IMR-90 (cell line): ENCODE measurements at regions not wholly inside any gene's neighbourhood (a gene's known extent, or its start where the extent isn't known, plus 50 kb on each side); places are given as distances from the start of the nearest gene placed in this dataset.
"Not testable (repeated sequence)": the region's sequence is repeated elsewhere in the genome, so short reads cannot be mapped to it uniquely, and the experiment has no call there.

Experiments
- ATAC-seq: fragments of 200-7000 bp; cut with Tn5 transposase; 2 replicates; pipeline ENCODE4 v1.9.1; 2020; ENCODE audit warnings: low read depth, mild to moderate bottlenecking, moderate library complexity
- BruUV-seq: library from RNA; stranded (reverse); fragments of 400-500 nt; replicated peaks from 2 replicates; lab custom pipeline; 2021; lab: Mats Ljungman, UMichigan
- CTCF ChIA-PET: fragments of 300-600 bp; formaldehyde crosslinking; extraction: SDS; loops from one replicate; lab custom pipeline; 2021; ENCODE audit warnings: antibody characterized with exemption; lab: Yijun Ruan, JAX
- POLR2A ChIA-PET: fragments of 300-600 bp; sonication (Branson Sonifier 250); formaldehyde crosslinking; loops from one replicate; lab custom pipeline; 2022; ENCODE audit warnings: antibody characterized with exemption; ENCODE audit not compliant: unreplicated experiment; lab: Charles Lee
- DNase-seq: peaks from one replicate; pipeline ENCODE4 v3.0.0; 2013
- H2AFZ ChIP-seq: replicated peaks from 2 replicates; pipeline ENCODE3; 2013; ENCODE audit warnings: low read length, mild to moderate bottlenecking; ENCODE audit not compliant: poor library complexity
- H2AK5ac ChIP-seq: 2 replicates; pipeline ENCODE4 v1.6.1; 2013; ENCODE audit warnings: low read depth, low read length, inconsistent platforms
- H2AK9ac ChIP-seq: replicated peaks from 2 replicates; pipeline ENCODE3; 2013; ENCODE audit warnings: mild to moderate bottlenecking, low read depth, low read length, moderate library complexity; ENCODE audit not compliant: poor library complexity
- H2BK120ac ChIP-seq: 2 replicates; pipeline ENCODE4 v1.6.1; 2013; ENCODE audit warnings: low read depth, low read length, inconsistent platforms
- H2BK15ac ChIP-seq: 3 replicates; pipeline ENCODE4 v1.6.1; 2013; ENCODE audit warnings: low read depth, low read length, inconsistent platforms
- H2BK20ac ChIP-seq: 2 replicates; pipeline ENCODE4 v1.6.1; 2013; ENCODE audit warnings: low read depth, mild to moderate bottlenecking, inconsistent platforms, low read length, moderate library complexity
- H2BK5ac ChIP-seq: 2 replicates; pipeline ENCODE4 v1.6.1; 2013; ENCODE audit warnings: mild to moderate bottlenecking, low read depth, low read length, inconsistent platforms; ENCODE audit not compliant: poor library complexity, severe bottlenecking
- H3K14ac ChIP-seq: replicated peaks from 2 replicates; pipeline ENCODE4 v1.6.1; 2013; ENCODE audit warnings: low read depth, low read length, inconsistent platforms
- H3K18ac ChIP-seq: 2 replicates; pipeline ENCODE4 v1.6.1; 2013; ENCODE audit warnings: low read depth, low read length, control low read depth
- H3K23ac ChIP-seq: 2 replicates; pipeline ENCODE4 v1.6.1; 2013; ENCODE audit warnings: low read depth, low read length, inconsistent platforms
- H3K27ac ChIP-seq: 2 replicates; pipeline ENCODE4 v1.5.1; 2013; ENCODE audit warnings: mild to moderate bottlenecking, control low read depth, low read length; ENCODE audit not compliant: insufficient read depth
- H3K27me3 ChIP-seq: 2 replicates; pipeline ENCODE4 v1.6.1; 2013; ENCODE audit warnings: low read length; ENCODE audit not compliant: control insufficient read depth, insufficient read depth
- H3K36me3 ChIP-seq: 2 replicates; pipeline ENCODE4 v1.6.1; 2013; ENCODE audit warnings: low read length, mixed read lengths; ENCODE audit not compliant: control insufficient read depth, insufficient read depth
- H3K4ac ChIP-seq: 2 replicates; pipeline ENCODE4 v1.6.1; 2013; ENCODE audit warnings: low read depth, low read length, inconsistent platforms
- H3K4me1 ChIP-seq: 2 replicates; pipeline ENCODE4 v1.6.1; 2013; ENCODE audit warnings: low read length, mixed read lengths; ENCODE audit not compliant: control insufficient read depth, insufficient read depth
- H3K4me2 ChIP-seq: 2 replicates; pipeline ENCODE4 v1.6.1; 2013; ENCODE audit warnings: low read depth, mild to moderate bottlenecking, control low read depth, low read length, moderate library complexity
- H3K4me3 ChIP-seq: 2 replicates; pipeline ENCODE4 v1.5.1; 2013; ENCODE audit warnings: low read depth, mild to moderate bottlenecking, control low read depth, low read length, moderate library complexity; ENCODE audit not compliant: insufficient read depth
- H3K56ac ChIP-seq: 2 replicates; pipeline ENCODE4 v1.6.1; 2013; ENCODE audit warnings: low read length, inconsistent platforms; ENCODE audit not compliant: insufficient read depth; ENCODE audit errors: extremely low read depth
- H3K79me1 ChIP-seq, 2 experiments: 2 replicates each; pipeline ENCODE4 v1.6.1; 2013; ENCODE audit warnings: low read length in 2 of 2, inconsistent platforms in 1 of 2, low read depth in 1 of 2
- H3K9ac ChIP-seq: 2 replicates; pipeline ENCODE4 v1.6.1; 2013; ENCODE audit warnings: low read depth, low read length, control low read depth
- H3K9me1 ChIP-seq: 2 replicates; pipeline ENCODE4 v1.6.1; 2013; ENCODE audit warnings: low read length, inconsistent platforms; ENCODE audit not compliant: insufficient read depth
- H3K9me3 ChIP-seq: 2 replicates; pipeline ENCODE4 v1.6.1; 2013; ENCODE audit warnings: low read length; ENCODE audit not compliant: control insufficient read depth, insufficient read depth
- H4K20me1 ChIP-seq: 2 replicates; pipeline ENCODE4 v1.6.1; 2013; ENCODE audit warnings: low read length, inconsistent platforms; ENCODE audit not compliant: insufficient read depth
- H4K5ac ChIP-seq: 2 replicates; pipeline ENCODE4 v1.6.1; 2013; ENCODE audit warnings: mild to moderate bottlenecking, low read depth, low read length, control low read depth
- H4K8ac ChIP-seq, 2 experiments: 2 replicates each; pipeline ENCODE4 v1.6.1; 2013; ENCODE audit warnings: low read depth in 2 of 2, low read length in 2 of 2, control low read depth in 1 of 2, inconsistent platforms in 1 of 2
- H4K91ac ChIP-seq: 2 replicates; pipeline ENCODE4 v1.6.1; 2013; ENCODE audit warnings: low read depth, low read length, inconsistent platforms; ENCODE audit not compliant: insufficient read depth
- WGBS, 2 experiments: methylation state at CpG; one replicate each; pipeline versions ENCODE4 v1.1.5 to v1.1.7; 2013; ENCODE audit warnings: missing lambda C conversion rate in 2 of 2; ENCODE audit not compliant: insufficient read length in 1 of 2; ENCODE audit errors: extremely low coverage in 2 of 2; 5-methylcytosine and 5-hydroxymethylcytosine counted together
- dilution Hi-C: fragments of 300-500 bp; cut with HindIII; formaldehyde crosslinking; loops from one replicate; pipeline ENCODE4 v1.14.3; 2018; ENCODE audit warnings: low sequenced_read_pairs; ENCODE audit not compliant: unreplicated experiment
- in situ Hi-C: fragments of 300-500 bp; cut with MboI; formaldehyde crosslinking; loops from 3 replicates; pipeline ENCODE4 v1.14.3; 2019; ENCODE audit warnings: low sequenced_read_pairs, inconsistent platforms, mixed read lengths
- intact Hi-C: fragments of 100-400 bp; cut with micrococcal nuclease; formaldehyde crosslinking; loops from 2 replicates; pipeline ENCODE4 v1.10.0; 2022

- H3K36me3 ChIP-seq, H3K4me1 ChIP-seq, ATAC-seq, H2AK9ac ChIP-seq, H3K56ac ChIP-seq, in situ Hi-C loops, H3K9me1 ChIP-seq, H3K23ac ChIP-seq, intact Hi-C loops, BruUV-seq, H3K9ac ChIP-seq, H3K4me2 ChIP-seq, H4K20me1 ChIP-seq, H2BK5ac ChIP-seq, H3K79me1 ChIP-seq, H3K14ac ChIP-seq, H2AK5ac ChIP-seq, H2BK120ac ChIP-seq, H4K91ac ChIP-seq, H2AFZ ChIP-seq, H2BK15ac ChIP-seq, H4K8ac ChIP-seq, H3K27ac ChIP-seq, dilution Hi-C loops, H3K27me3 ChIP-seq, H2BK20ac ChIP-seq, H3K9me3 ChIP-seq, POLR2A ChIA-PET, DNase-seq, H3K18ac ChIP-seq, H3K4me3 ChIP-seq, CTCF ChIA-PET, H4K5ac ChIP-seq, H3K4ac ChIP-seq: not testable (repeated sequence)
- WGBS, 2 experiments = no CpG with 5 or more reads among the region's 2 CpGs
Measured at GRCh38 chrX:139398258-139398657, 132.3 kb upstream of the F9 start.
